HCT116 (cell line): ENCODE measurements at regions not wholly inside any gene's neighbourhood (a gene's known extent, or its start where the extent isn't known, plus 50 kb on each side); places are given as distances from the start of the nearest gene placed in this dataset.

Experiments
- ATAC-seq: fragments of 200-7000 bp; cut with Tn5 transposase; 2 replicates; pipeline ENCODE4 v1.9.1; 2020; ENCODE audit warnings: mild to moderate bottlenecking, moderate library complexity
- BruUV-seq: library from RNA; stranded (reverse); fragments of 400-500 nt; replicated peaks from 2 replicates; lab custom pipeline; 2021; lab: Mats Ljungman, UMichigan
- CTCF ChIA-PET: fragments of 300-600 bp; sonication (Branson Sonifier 250); formaldehyde crosslinking; loops from one replicate; lab custom pipeline; 2021; ENCODE audit warnings: antibody characterized with exemption; lab: Charles Lee
- POLR2A ChIA-PET: fragments of 300-600, 350-600 bp; sonication (Branson Sonifier 250); formaldehyde crosslinking; loops from one replicate; lab custom pipeline; 2021; ENCODE audit warnings: antibody characterized with exemption; lab: Charles Lee
- RAD21 ChIA-PET, 2 experiments: fragments of 300-600 bp; sonication (Branson Sonifier 250); formaldehyde crosslinking; loops; one replicate each; lab custom pipeline; 2023; ENCODE audit warnings: low total read pairs in 2 of 2; ENCODE audit not compliant: uncharacterized antibody in 2 of 2, unreplicated experiment in 2 of 2, low non-redundant PET in 1 of 2; lab: Charles Lee
- DNase-seq: peaks from one replicate; pipeline ENCODE4 v3.0.0-alpha.2; 2010; ENCODE audit warnings: low read depth, low spot score
- H2AFZ ChIP-seq: fragments of 200-600 bp; shearing (Covaris generic), sonication (generic); 2 replicates; pipeline ENCODE4 v1.6.1; 2017; ENCODE audit warnings: low read depth, mixed run types, mixed read lengths, antibody characterized with exemption, low read length; ENCODE audit not compliant: poor library complexity, severe bottlenecking
- H3K27ac ChIP-seq: 2 replicates; pipeline ENCODE4 v1.5.1; 2012; ENCODE audit warnings: low read depth, low read length
- H3K27me3 ChIP-seq: fragments of 200-600 bp; sonication (generic); 2 replicates; pipeline ENCODE4 v1.6.1; 2016; ENCODE audit warnings: mixed run types, low read length, mixed read lengths; ENCODE audit not compliant: insufficient read depth
- H3K36me3 ChIP-seq, 2 experiments: fragments of 200-500 bp in 1 of 2; fragments of 200-600 bp in 1 of 2; sonication (Bioruptor generic) in 1 of 2; sonication (generic) in 1 of 2; 2 replicates each; pipeline versions ENCODE4 v1.5.1 to v1.6.1; 2014 to 2016; ENCODE audit warnings: low read length in 2 of 2, inconsistent platforms in 1 of 2, mixed read lengths in 1 of 2, mixed run types in 1 of 2; ENCODE audit not compliant: insufficient read depth in 2 of 2, control insufficient read depth in 1 of 2
- H3K4me1 ChIP-seq, 2 experiments: fragments of 200-600 bp in 1 of 2; sonication (generic) in 1 of 2; 2 replicates each; pipeline versions ENCODE4 v1.5.1 to v1.6.1; 2012 to 2017; ENCODE audit warnings: low read length in 2 of 2, inconsistent platforms in 1 of 2, mild to moderate bottlenecking in 1 of 2, mixed read lengths in 1 of 2, mixed run types in 1 of 2, moderate library complexity in 1 of 2; ENCODE audit not compliant: insufficient read depth in 2 of 2, control insufficient read depth in 1 of 2
- H3K4me2 ChIP-seq: fragments of 200-600 bp; sonication (generic); 2 replicates; pipeline ENCODE4 v1.6.1; 2017; ENCODE audit warnings: mixed run types, low read length, mixed read lengths
- H3K4me3 ChIP-seq, 2 experiments: fragments of 200-600 bp in 1 of 2; sonication (generic) in 1 of 2; replicated peaks in 1 of 2; 2 replicates each; pipeline ENCODE4 v1.5.1; 2011 to 2016; ENCODE audit warnings: low read length in 2 of 2, control low read depth in 1 of 2, low read depth in 1 of 2, mild to moderate bottlenecking in 1 of 2, mixed read lengths in 1 of 2, mixed run types in 1 of 2
- H3K79me2 ChIP-seq: fragments of 200-600 bp; sonication (generic); 2 replicates; pipeline ENCODE4 v1.6.1; 2017; ENCODE audit warnings: mild to moderate bottlenecking, mixed run types, low read length, moderate library complexity, mixed read lengths; ENCODE audit not compliant: insufficient read depth
- H3K9ac ChIP-seq: fragments of 200-600 bp; sonication (generic); 2 replicates; pipeline ENCODE4 v1.6.1; 2016; ENCODE audit warnings: low read length, mixed read lengths
- H3K9me2 ChIP-seq: fragments of 200-600 bp; sonication (generic), shearing (Covaris generic); 2 replicates; pipeline ENCODE4 v1.6.1; 2017; ENCODE audit warnings: mixed run types, mild to moderate bottlenecking, moderate library complexity; ENCODE audit not compliant: insufficient read depth
- H3K9me3 ChIP-seq, 2 experiments: fragments of 200-500 bp in 1 of 2; fragments of 200-600 bp in 1 of 2; sonication (Bioruptor generic) in 1 of 2; sonication (generic) in 1 of 2; 2 replicates each; pipeline ENCODE4 v1.6.1; 2014 to 2017; ENCODE audit warnings: low read length in 2 of 2, mixed read lengths in 2 of 2, inconsistent platforms in 1 of 2, low read depth in 1 of 2, mild to moderate bottlenecking in 1 of 2, mixed run types in 1 of 2, moderate library complexity in 1 of 2; ENCODE audit not compliant: control insufficient read depth in 1 of 2, insufficient read depth in 1 of 2
- H4K20me1 ChIP-seq: fragments of 200-600 bp; sonication (generic), shearing (Covaris generic); 2 replicates; pipeline ENCODE4 v1.6.1; 2017; ENCODE audit warnings: mixed run types, mild to moderate bottlenecking, moderate library complexity; ENCODE audit not compliant: insufficient read depth
- CEBPB ChIP-seq: IDR thresholded peaks from 2 replicates; pipeline ENCODE4 v1.6.1; 2012; ENCODE audit warnings: low read depth
- ELF1 ChIP-seq: IDR thresholded peaks from 2 replicates; pipeline ENCODE4 v1.6.1; 2012; ENCODE audit warnings: low read depth, borderline replicate concordance
- EZH2phosphoT487 ChIP-seq: fragments of 200-600 bp; IDR thresholded peaks from 2 replicates; pipeline ENCODE4 v1.6.1; 2018; ENCODE audit warnings: antibody characterized with exemption, borderline replicate concordance
- FOSL1 ChIP-seq: IDR thresholded peaks from 2 replicates; pipeline ENCODE4 v1.6.1; 2012; ENCODE audit warnings: low read depth
- JUND ChIP-seq: IDR thresholded peaks from 2 replicates; pipeline ENCODE4 v1.6.1; 2012
- POLR2A ChIP-seq: IDR thresholded peaks from 2 replicates; pipeline ENCODE4 v1.7.0; 2011; ENCODE audit warnings: borderline replicate concordance; ENCODE audit not compliant: insufficient read depth, insufficient read length; ENCODE audit errors: extremely low read depth
- POLR2AphosphoS5 ChIP-seq: IDR thresholded peaks from 2 replicates; pipeline ENCODE4 v1.6.1; 2011; ENCODE audit warnings: mild to moderate bottlenecking, low read depth, low read length, moderate library complexity
- RAD21 ChIP-seq: IDR thresholded peaks from 2 replicates; pipeline ENCODE4 v1.6.1; 2012; ENCODE audit warnings: low read depth, mild to moderate bottlenecking
- SP1 ChIP-seq: IDR thresholded peaks from 2 replicates; pipeline ENCODE4 v1.6.1; 2012; ENCODE audit warnings: low read depth
- SRF ChIP-seq: IDR thresholded peaks from 2 replicates; pipeline ENCODE4 v1.6.1; 2012; ENCODE audit warnings: low read depth
- TCF7L2 ChIP-seq: IDR thresholded peaks from 2 replicates; pipeline ENCODE4 v1.7.0; 2011; ENCODE audit warnings: borderline replicate concordance, inconsistent platforms; ENCODE audit not compliant: insufficient read depth, insufficient read length; ENCODE audit errors: extremely low read depth
- YY1 ChIP-seq: IDR thresholded peaks from 2 replicates; pipeline ENCODE4 v1.6.1; 2011; ENCODE audit warnings: low read length, low read depth, moderate library complexity, mild to moderate bottlenecking; ENCODE audit not compliant: insufficient replicate concordance; ENCODE audit errors: extremely low read depth
- ZFX ChIP-seq: fragments of 450-650 bp; IDR thresholded peaks from 2 replicates; pipeline ENCODE4 v1.6.1; 2017
- ZNF274 ChIP-seq: fragments of 200-500 bp; sonication (Bioruptor generic); IDR thresholded peaks from 2 replicates; pipeline ENCODE4 v1.6.1; 2014; ENCODE audit warnings: mild to moderate bottlenecking, low read depth, low read length, inconsistent platforms
- intact Hi-C: fragments of 100-400 bp; cut with micrococcal nuclease; formaldehyde crosslinking; loops from 2 replicates; pipeline ENCODE4 v1.10.0; 2022
- TF ChIP-seq, protein P1 (sequence below): IDR thresholded peaks from 2 replicates; pipeline ENCODE4 v1.6.1; 2012; ENCODE audit warnings: low read depth
- TF ChIP-seq, protein P2 (sequence below): IDR thresholded peaks from 2 replicates; pipeline ENCODE4 v1.6.1; 2012
- TF ChIP-seq, protein P3 (sequence below): IDR thresholded peaks from 2 replicates; pipeline ENCODE4 v1.6.1; 2011; ENCODE audit warnings: mild to moderate bottlenecking, low read length, moderate library complexity; ENCODE audit not compliant: insufficient replicate concordance; ENCODE audit errors: extremely low read depth
- TF ChIP-seq, protein P4 (sequence below): IDR thresholded peaks from 2 replicates; pipeline ENCODE4 v1.6.1; 2012

DNA sequence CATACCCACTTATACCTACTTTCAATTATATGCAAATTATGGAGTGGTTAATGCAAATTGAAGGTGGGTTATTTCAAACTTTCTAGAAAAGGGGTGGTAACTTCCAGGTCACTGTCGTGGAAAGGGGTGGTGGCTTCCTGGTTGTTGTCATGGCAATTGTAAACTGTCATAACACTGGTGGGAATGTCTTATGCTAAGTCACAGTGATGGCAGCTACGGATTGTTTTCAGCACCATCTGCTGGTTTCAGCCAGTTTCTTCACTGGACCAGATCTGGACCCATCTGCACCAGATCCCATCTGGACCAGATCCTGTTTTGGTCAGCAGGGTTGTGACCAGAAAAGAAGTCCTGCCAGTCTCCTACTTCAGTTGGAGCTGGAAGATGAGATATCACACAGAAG, 1469.3 kb downstream of the AACS start (continued):
- TF ChIP-seq EZH2phosphoT487 (no peak), CEBPB (no peak), YY1 (no peak), ZNF274 (no peak), POLR2A (no peak), JUND (no peak), ELF1 (no peak)

DNA sequence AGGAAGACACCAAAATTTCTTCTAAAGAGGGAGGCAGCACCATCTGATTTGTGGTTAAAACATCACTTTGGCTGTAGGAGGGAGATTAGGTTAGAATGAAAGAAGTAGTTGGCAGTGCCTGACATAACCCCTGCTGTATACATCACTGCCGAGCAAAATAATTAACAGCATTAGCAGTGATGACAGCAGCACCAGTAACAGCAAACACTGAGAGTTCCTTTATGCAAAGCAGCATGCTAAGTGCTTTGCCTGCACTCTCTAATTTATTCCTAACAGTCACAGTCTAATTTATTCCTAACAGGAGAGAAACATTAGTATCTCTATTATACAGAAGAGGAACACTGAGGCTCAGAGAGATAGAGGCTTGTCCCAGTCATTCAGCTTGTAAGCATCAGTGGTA, 1469.7 kb downstream of the AACS start:
- CTCF ChIA-PET, result no interaction called here
- no peaks in the 10 kb centered on the region for H4K20me1 ChIP-seq
- H3K79me2 ChIP-seq, result no peaks in the 10 kb centered on the region
- H3K27ac ChIP-seq, result no peak overlapping the region
- no peak for DNase-seq
- RAD21 ChIA-PET, result no interaction called here
- no peaks in the 10 kb centered on the region for H3K4me1 ChIP-seq
- intact Hi-C loops, result no loop called here
- H3K27me3 ChIP-seq, result no peaks in the 10 kb centered on the region
- no peak overlapping the region for H3K4me3 ChIP-seq
- POLR2A ChIA-PET, result no interaction called here
- ATAC-seq, result no peak
- no peaks in the 10 kb centered on the region for H3K9me2 ChIP-seq
- no peak overlapping the region for H3K9ac ChIP-seq
- no peak overlapping the region for H3K4me2 ChIP-seq
- H3K36me3 ChIP-seq, result no peaks in the 10 kb centered on the region; a peak in 1 of 4 replicates
- peaks cover 0 to 12% of the 10 kb centered on the region in 2 experiments; a peak in 2 of 4 replicates for H3K9me3 ChIP-seq
- BruUV-seq, result no TSS peak
- no peak overlapping the region for H2AFZ ChIP-seq
- TF ChIP-seq, protein P1, sequence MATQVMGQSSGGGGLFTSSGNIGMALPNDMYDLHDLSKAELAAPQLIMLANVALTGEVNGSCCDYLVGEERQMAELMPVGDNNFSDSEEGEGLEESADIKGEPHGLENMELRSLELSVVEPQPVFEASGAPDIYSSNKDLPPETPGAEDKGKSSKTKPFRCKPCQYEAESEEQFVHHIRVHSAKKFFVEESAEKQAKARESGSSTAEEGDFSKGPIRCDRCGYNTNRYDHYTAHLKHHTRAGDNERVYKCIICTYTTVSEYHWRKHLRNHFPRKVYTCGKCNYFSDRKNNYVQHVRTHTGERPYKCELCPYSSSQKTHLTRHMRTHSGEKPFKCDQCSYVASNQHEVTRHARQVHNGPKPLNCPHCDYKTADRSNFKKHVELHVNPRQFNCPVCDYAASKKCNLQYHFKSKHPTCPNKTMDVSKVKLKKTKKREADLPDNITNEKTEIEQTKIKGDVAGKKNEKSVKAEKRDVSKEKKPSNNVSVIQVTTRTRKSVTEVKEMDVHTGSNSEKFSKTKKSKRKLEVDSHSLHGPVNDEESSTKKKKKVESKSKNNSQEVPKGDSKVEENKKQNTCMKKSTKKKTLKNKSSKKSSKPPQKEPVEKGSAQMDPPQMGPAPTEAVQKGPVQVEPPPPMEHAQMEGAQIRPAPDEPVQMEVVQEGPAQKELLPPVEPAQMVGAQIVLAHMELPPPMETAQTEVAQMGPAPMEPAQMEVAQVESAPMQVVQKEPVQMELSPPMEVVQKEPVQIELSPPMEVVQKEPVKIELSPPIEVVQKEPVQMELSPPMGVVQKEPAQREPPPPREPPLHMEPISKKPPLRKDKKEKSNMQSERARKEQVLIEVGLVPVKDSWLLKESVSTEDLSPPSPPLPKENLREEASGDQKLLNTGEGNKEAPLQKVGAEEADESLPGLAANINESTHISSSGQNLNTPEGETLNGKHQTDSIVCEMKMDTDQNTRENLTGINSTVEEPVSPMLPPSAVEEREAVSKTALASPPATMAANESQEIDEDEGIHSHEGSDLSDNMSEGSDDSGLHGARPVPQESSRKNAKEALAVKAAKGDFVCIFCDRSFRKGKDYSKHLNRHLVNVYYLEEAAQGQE, result no peak
- TF ChIP-seq ELF1, result no peak
- no peak for TF ChIP-seq CEBPB
- no peak for TF ChIP-seq RAD21
- TF ChIP-seq, protein P2, sequence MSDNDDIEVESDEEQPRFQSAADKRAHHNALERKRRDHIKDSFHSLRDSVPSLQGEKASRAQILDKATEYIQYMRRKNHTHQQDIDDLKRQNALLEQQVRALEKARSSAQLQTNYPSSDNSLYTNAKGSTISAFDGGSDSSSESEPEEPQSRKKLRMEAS, result no peak
- TF ChIP-seq POLR2A, result no peak
- TF ChIP-seq, protein P3, sequence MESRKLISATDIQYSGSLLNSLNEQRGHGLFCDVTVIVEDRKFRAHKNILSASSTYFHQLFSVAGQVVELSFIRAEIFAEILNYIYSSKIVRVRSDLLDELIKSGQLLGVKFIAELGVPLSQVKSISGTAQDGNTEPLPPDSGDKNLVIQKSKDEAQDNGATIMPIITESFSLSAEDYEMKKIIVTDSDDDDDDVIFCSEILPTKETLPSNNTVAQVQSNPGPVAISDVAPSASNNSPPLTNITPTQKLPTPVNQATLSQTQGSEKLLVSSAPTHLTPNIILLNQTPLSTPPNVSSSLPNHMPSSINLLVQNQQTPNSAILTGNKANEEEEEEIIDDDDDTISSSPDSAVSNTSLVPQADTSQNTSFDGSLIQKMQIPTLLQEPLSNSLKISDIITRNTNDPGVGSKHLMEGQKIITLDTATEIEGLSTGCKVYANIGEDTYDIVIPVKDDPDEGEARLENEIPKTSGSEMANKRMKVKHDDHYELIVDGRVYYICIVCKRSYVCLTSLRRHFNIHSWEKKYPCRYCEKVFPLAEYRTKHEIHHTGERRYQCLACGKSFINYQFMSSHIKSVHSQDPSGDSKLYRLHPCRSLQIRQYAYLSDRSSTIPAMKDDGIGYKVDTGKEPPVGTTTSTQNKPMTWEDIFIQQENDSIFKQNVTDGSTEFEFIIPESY, result no peak
- TF ChIP-seq ZFX, result no peak
- no peak for TF ChIP-seq FOSL1
- no peak for TF ChIP-seq SP1
- TF ChIP-seq YY1, result no peak
- no peak for TF ChIP-seq TCF7L2
- TF ChIP-seq, protein P4, sequence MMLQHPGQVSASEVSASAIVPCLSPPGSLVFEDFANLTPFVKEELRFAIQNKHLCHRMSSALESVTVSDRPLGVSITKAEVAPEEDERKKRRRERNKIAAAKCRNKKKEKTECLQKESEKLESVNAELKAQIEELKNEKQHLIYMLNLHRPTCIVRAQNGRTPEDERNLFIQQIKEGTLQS, result no peak
- TF ChIP-seq SRF, result no peak
- no peak for TF ChIP-seq POLR2AphosphoS5
- TF ChIP-seq JUND, result no peak
